ENCODE measurements at regions not wholly inside any gene's neighbourhood (a gene's known extent, or its start where the extent isn't known, plus 50 kb on each side); places are given as distances from the start of the nearest gene placed in this dataset.

- no peak for ATAC-seq
- H3K27ac ChIP-seq: no peak overlapping the region
- no peak for TF ChIP-seq POLR2A (IDR thresholded peaks at IDR 0.05)
- no peak for TF ChIP-seq CTCF (IDR thresholded peaks at IDR 0.05)
Observed at GRCh38 chr6:27754408-27754782, 157.8 kb downstream of the OR2B2 start.

DNA sequence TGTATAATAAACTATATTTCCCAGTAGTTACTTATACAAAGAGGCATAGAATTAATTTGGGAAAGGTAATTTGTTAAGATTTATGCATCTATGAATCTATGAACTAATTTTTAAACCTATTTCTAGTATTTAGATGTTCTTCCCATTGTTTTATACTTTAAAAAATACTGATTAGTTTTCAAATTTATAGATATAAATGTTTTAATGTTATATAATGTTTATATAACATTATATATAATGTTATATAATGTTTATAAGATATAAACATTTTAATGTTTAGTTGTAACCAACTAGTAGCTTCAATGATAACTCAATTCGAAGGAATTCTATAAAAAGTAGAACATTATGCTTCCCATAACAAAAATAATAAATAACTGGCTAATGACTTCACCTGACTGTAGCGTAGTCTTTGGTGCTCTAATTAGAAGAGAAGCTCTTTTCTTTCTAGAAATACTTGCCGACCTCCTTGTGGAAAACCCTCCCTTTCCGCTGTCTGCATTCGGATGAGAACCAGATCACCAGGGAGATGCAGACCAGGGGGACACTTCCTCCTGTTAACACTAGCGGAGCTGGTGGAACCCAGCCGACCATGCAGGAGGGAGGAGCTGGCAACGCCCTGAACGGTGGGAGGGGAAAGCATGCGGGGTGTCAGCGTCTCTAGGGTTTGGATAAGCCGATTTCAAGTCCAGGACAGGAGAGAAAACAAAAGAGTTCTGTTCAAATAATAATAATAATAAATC, 158.4 kb downstream of the OR2B2 start:
- Histone ChIP-seq H3K4me1 (peaks cover 0 to 23% (median 7%) of the 10 kb centered on the region in 12 donors), H3K4me3 (peak overlapping the region in 10 of 12 donors; percentile 61 to 88 (median 69)), H3K9me3 (no peaks in the 10 kb centered on the region), H3K27ac (no peak overlapping the region), H3K27me3 (peaks cover 5 to 30% (median 20%) of the 10 kb centered on the region in 9 donors), H3K36me3 (no peaks in the 10 kb centered on the region)
- WGBS, 4 donors: 0 to 1% (median 0%) methylated on average over 12 of the region's 12 CpGs
- intact Hi-C loops (cut with DNase I): loop anchor here (1.0 to 10.0 kb wide), 11 partner anchors 141 to 1179 kb away; no protein-coding TSS in a partner anchor
- ATAC-seq (peak in 2 of 4 donors; percentile 67 to 77), DNase-seq (peak; percentile 37 to 81 (median 56))
- TF ChIP-seq POLR2A (IDR thresholded peaks at IDR 0.05) (peak in 1 of 2 donors; percentile 7), CTCF (IDR thresholded peaks at IDR 0.05) (peak in 1 of 12 donors; percentile 7)

More at GRCh38 chr6:27754408-27754782, 157.8 kb downstream of the OR2B2 start:
- DNase-seq: no peak
- H3K9me3 ChIP-seq: no peaks in the 10 kb centered on the region
- H3K4me1 ChIP-seq: peaks cover 0 to 23% (median 7%) of the 10 kb centered on the region in 12 donors
- no peaks in the 10 kb centered on the region for H3K36me3 ChIP-seq
- peak overlapping the region in 9 of 12 donors; percentile 61 to 88 (median 69) for H3K4me3 ChIP-seq
- H3K27me3 ChIP-seq: peaks cover 5 to 32% (median 23%) of the 10 kb centered on the region in 9 donors
- intact Hi-C loops (cut with DNase I): loop anchor here (5.0 to 10.0 kb wide), 6 partner anchors 237 to 1180 kb away; no protein-coding TSS in a partner anchor
- WGBS, 4 donors: 6 to 21% (median 13%) methylated on average over 1 of the region's 1 CpG

DNA sequence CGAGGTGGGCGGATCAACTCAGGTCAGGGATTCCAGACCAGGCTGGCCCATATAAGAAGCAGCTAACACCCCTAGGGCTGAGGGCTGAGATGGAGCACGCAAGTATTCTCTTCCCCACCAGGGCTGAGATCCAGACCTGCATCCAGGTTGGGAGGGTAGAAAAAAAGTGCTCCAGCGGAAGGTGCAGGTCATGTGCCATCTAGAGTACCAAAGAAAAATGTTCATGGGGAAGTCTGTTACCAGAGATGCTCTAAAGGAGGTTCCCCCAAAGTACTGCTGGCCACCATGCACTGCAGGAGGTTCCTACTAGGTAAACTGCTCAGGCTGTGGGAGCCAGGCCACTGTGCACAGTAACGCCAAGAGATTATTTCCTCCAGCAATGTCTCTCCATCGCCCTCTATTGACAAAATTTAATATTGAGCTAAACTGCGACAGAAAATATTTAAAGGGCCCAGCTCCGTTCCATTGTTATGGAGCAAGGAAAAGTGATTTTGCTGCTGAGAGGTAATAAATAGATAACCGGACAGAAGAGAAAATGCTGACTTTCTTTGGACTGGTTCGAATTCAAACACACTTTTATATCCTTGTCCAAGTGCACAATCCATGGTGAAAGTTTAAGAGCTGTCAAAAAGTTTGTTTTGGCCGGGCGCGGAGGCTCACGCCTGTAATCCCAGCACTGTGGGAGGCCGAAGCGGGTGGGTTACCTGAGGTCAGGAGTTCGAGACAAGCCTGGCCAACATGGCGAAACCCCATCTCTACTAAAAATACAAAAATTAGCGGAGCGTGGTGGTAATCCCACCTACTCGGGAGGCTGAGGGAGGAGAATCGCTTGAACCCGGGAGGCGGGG, 159.9 kb downstream of the OR2B2 start:
- Histone ChIP-seq H3K27me3 (peaks cover under 1 to 26% (median 10%) of the 10 kb centered on the region in 9 donors), H3K9me3 (no peaks in the 10 kb centered on the region), H3K4me1 (peaks cover 0 to 17% (median 7%) of the 10 kb centered on the region in 12 donors), H3K36me3 (no peaks in the 10 kb centered on the region), H3K4me3 (peak overlapping the region; percentile 61 to 88 (median 69)), H3K27ac (peak overlapping the region in 11 of 12 donors; percentile 8 to 87 (median 54))
- ATAC-seq: peak; percentile 88 to 95 (median 92)
- 11 to 13% (median 12%) methylated on average over 24 of the region's 24 CpGs for WGBS, 4 donors
- intact Hi-C loops (cut with DNase I): loop anchor here (1.0 to 10.0 kb wide), 12 partner anchors 143 to 1177 kb away; no protein-coding TSS in a partner anchor
- peak; percentile 73 to 91 (median 84) for TF ChIP-seq CTCF (IDR thresholded peaks at IDR 0.05)
- no peak for TF ChIP-seq POLR2A (IDR thresholded peaks at IDR 0.05)
- peak in 4 of 5 donors; percentile 30 to 59 (median 46) for DNase-seq
